Mesothelial cell of epicardium (in vitro differentiated cells): ENCODE measurements at regions not wholly inside any gene's neighbourhood (a gene's known extent, or its start where the extent isn't known, plus 50 kb on each side); places are given as distances from the start of the nearest gene placed in this dataset.

ENCODE experiments used
- DNase-seq, 2 experiments: peaks; one replicate each; pipeline ENCODE4 v3.0.0; 2021; ENCODE audit warnings: low spot score in 2 of 2; ENCODE audit not compliant: unreplicated experiment in 2 of 2
- H3K27ac Mint-ChIP-seq: 2 replicates; pipeline ENCODE4 v1.8.0; 2021; ENCODE audit warnings: mixed read lengths
- H3K27me3 Mint-ChIP-seq: 2 replicates; pipeline ENCODE4 v1.8.0; 2021; ENCODE audit warnings: low read depth, mixed read lengths
- H3K36me3 Mint-ChIP-seq: 2 replicates; pipeline ENCODE4 v1.8.0; 2021; ENCODE audit warnings: mixed read lengths
- H3K4me1 Mint-ChIP-seq: 2 replicates; pipeline ENCODE4 v1.8.0; 2021; ENCODE audit warnings: mixed read lengths
- H3K4me3 Mint-ChIP-seq: 2 replicates; pipeline ENCODE4 v1.8.0; 2021; ENCODE audit warnings: mild to moderate bottlenecking, moderate library complexity, mixed read lengths
- H3K9me3 Mint-ChIP-seq: 2 replicates; pipeline ENCODE4 v1.8.0; 2021; ENCODE audit warnings: mixed read lengths
- TF ChIP-seq, protein P1 (sequence below): fragments of 200-600 bp; sonication (generic); IDR thresholded peaks from one replicate; pipeline ENCODE4 v1.5.0; 2021; ENCODE audit warnings: antibody characterized with exemption; ENCODE audit not compliant: unreplicated experiment

DNA sequence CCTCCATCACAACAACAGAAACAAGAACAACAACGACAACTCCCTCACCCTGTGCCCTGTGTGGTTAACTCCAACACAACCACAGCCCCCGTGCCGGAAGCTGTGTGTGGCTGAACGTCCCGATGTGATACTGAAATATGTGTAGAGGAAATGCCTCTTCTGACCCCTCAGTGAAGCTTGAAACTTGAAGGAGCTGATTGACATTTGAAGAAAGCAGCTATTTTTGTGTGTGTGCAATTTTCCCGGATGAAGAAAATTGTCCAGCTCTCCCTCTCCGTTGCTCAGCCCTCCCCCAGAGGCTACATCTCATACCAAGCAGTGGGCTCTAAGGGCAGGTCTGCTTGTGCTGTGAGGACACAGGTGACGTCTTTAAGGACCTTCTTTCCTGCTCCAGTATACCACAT, 173.8 kb downstream of the ICOS start:
- H3K27me3 Mint-ChIP-seq: no peaks in the 10 kb centered on the region
- TF ChIP-seq, protein P1, sequence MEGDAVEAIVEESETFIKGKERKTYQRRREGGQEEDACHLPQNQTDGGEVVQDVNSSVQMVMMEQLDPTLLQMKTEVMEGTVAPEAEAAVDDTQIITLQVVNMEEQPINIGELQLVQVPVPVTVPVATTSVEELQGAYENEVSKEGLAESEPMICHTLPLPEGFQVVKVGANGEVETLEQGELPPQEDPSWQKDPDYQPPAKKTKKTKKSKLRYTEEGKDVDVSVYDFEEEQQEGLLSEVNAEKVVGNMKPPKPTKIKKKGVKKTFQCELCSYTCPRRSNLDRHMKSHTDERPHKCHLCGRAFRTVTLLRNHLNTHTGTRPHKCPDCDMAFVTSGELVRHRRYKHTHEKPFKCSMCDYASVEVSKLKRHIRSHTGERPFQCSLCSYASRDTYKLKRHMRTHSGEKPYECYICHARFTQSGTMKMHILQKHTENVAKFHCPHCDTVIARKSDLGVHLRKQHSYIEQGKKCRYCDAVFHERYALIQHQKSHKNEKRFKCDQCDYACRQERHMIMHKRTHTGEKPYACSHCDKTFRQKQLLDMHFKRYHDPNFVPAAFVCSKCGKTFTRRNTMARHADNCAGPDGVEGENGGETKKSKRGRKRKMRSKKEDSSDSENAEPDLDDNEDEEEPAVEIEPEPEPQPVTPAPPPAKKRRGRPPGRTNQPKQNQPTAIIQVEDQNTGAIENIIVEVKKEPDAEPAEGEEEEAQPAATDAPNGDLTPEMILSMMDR: no peak
- peak overlapping the region; percentile 5 for H3K4me3 Mint-ChIP-seq
- H3K9me3 Mint-ChIP-seq: no peaks in the 10 kb centered on the region
- peaks cover 71% of the 10 kb centered on the region for H3K4me1 Mint-ChIP-seq
- peak overlapping the region; percentile 93 for H3K27ac Mint-ChIP-seq
- DNase-seq: no peak
- H3K36me3 Mint-ChIP-seq: no peaks in the 10 kb centered on the region

DNA sequence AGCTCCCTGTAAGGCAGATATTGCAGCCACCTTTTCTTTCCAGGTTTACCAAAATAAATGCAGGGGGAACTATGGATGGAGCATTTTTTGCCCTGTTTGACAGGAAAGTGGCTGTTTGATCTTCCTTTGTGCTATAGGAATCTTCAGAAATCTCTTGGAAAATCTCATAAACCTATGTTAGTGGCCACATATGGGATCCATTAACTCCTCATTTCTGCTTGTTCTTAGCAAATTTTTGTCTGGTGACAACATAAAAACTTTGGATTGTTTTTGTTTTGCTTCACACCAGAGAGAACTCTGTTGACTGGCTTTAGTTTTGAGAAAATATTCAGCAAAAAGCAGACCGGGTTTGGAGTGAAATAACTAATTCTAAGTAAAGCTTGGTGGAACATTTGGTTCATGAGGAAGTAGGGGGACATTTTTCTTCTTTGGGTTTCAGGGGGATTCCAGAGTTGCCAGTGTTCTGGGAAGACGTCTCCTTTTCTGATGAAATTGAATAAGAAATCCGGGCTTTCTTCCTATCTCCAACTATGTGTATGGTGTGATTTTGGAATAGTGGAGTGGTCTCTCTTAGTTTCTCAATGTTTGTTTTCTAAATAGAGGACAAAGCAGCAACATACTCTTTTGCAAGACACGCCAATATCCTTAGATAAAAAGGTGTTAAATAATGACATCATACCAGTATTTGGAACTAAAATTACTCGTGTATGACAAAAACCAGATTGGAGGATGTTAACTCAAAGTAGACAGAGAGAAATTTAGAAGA, 174.4 kb downstream of the ICOS start:
- Mint-ChIP-seq H3K27ac (peak overlapping the region; percentile 93), H3K4me1 (peaks cover 71% of the 10 kb centered on the region), H3K4me3 (peak overlapping the region; percentile 6), H3K9me3 (no peaks in the 10 kb centered on the region), H3K36me3 (no peaks in the 10 kb centered on the region), H3K27me3 (no peaks in the 10 kb centered on the region)
- TF ChIP-seq, protein P1: no peak
- DNase-seq: no peak

DNA sequence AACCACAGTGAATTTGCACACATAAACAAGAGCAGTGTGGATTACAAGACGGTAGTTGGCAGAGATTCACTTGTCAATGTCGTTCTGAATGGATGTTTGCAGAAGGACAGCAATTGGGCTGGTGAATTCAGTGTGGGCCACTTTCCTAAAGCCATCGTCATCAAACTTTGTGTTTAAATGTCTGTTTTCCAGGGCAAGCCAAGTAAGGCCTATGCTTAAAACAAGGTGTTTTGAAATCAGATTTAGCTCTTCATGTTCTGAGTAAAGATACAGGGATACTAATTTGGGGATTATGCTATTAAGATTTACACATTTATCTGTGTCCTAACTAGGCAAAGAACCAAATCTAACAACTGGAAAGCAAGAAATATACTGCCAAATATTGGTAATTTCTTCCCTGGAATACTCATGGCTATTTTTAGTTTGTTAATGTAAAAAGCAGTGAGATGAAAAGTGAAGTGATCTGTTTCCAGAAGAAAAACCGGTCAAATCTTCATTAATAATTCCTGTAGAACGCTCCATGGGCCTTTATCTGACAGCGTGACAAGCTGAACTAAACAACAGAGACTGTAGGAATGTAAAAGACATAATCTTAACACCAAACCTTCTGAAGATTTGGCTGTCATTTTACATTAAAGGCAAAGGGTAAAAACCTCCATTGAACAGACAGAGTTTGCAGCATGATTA, 175.7 kb downstream of the ICOS start:
- Mint-ChIP-seq H3K36me3 (no peaks in the 10 kb centered on the region), H3K4me1 (peaks cover 73% of the 10 kb centered on the region), H3K4me3 (no peak overlapping the region), H3K27me3 (no peaks in the 10 kb centered on the region), H3K9me3 (no peaks in the 10 kb centered on the region), H3K27ac (peak overlapping the region; percentile 63)
- TF ChIP-seq, protein P1: no peak
- DNase-seq: no peak

DNA sequence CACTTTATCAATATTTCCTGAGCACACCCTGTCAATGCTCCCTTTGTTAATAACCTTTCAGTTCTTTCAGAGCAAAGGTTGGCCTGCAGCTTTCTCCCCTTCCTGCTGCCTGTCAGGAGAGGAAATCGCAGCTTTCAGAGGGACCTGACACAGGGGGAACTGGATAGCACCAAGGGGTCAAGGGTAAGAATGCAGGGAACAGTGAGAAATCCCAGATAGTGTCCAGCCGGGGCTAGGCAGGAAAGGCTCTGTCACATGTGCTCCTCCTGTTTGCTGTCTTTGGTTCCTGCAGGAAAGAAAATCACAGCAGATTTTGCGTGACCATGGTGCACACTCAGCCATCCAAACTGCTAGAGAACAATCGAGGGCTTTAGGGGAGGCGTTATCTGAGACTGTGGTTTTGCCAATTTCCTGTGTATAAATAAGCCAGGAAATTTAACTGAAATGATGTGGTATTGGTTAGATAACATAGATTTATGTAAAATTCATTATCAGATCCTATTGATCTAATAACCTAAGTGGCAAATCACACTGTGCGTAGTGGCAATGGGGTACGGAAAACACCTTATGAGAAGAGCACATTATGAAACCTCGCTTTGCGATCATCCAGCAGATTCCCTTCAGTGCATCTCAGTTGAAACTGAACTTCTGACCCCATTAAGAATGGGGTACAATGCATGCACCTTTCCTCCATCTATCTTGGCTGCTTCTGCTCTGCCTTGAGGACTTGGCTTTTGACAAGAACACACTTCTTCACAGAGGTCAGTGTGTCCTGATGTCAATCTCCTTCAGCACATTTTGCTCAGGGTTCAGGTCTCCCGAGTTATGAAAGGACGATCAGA, 178.0 kb downstream of the ICOS start:
- H3K9me3 Mint-ChIP-seq: no peaks in the 10 kb centered on the region
- H3K27ac Mint-ChIP-seq: no peak overlapping the region
- TF ChIP-seq, protein P1: no peak
- peaks cover 60% of the 10 kb centered on the region for H3K4me1 Mint-ChIP-seq
- no peaks in the 10 kb centered on the region for H3K27me3 Mint-ChIP-seq
- DNase-seq: no peak
- no peaks in the 10 kb centered on the region for H3K36me3 Mint-ChIP-seq
- no peak overlapping the region for H3K4me3 Mint-ChIP-seq

DNA sequence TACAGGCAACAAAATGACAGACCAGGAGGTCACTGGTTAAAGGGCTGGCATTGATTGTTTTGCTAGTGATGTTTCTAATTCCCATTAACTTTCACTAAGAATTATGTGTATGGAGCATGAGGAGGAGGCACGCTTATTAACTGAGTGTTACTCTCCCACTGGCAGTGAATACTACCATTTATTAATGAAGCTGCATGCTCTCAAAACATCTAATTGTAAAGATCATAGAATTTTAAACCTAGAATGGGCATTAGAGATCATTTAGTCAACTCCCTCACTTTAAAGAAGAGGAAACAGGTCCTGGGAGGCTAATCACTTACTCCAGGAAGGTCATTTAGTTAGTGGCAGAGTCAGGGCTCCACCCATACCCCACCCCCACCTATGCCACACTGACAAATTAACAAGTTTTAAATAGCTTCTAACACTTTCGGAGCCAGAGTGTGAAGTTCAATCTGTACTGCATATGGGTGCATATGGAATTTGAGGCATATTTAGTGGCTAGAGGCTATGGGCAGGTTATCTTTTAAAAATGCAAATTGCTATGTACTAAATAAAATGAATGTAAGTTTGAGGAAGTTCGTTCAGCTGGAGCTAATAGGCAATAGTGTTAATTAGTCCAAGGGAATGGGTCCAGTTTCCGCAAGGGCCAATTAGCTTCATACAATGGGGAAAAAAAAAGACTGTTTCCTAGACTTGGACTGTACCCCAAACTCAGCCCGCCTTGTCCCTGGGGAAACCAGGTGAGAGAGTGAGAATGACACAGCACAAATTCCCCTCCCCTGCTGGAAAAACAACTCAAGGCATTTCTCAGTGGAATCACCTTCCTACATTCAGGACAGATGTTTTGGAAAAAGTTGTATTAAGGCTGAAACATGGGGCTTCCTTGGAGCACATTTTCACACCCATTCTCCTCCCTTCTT, 178.8 kb downstream of the ICOS start:
- no peak overlapping the region for H3K4me3 Mint-ChIP-seq
- peaks cover 52% of the 10 kb centered on the region for H3K4me1 Mint-ChIP-seq
- TF ChIP-seq, protein P1: no peak
- no peaks in the 10 kb centered on the region for H3K36me3 Mint-ChIP-seq
- H3K27ac Mint-ChIP-seq: no peak overlapping the region
- no peaks in the 10 kb centered on the region for H3K9me3 Mint-ChIP-seq
- no peaks in the 10 kb centered on the region for H3K27me3 Mint-ChIP-seq
- no peak for DNase-seq
